Adipose tissue (tissue), 3 donors: ENCODE measurements at regions not wholly inside any gene's neighbourhood (a gene's known extent, or its start where the extent isn't known, plus 50 kb on each side); places are given as distances from the start of the nearest gene placed in this dataset.

ENCODE experiments used
- H3K27ac ChIP-seq: one replicate; pipeline ENCODE4 v1.5.1; 2013; ENCODE audit warnings: low read depth, low read length
- WGBS, 3 donors: extraction: QIAGEN DNeasy Blood & Tissue Kit; methylation state at CpG; one replicate each; pipeline ENCODE4 v1.1.7; 2013; 5-methylcytosine and 5-hydroxymethylcytosine counted together
- donor health status: healthy with polysubstance abuse.
- donor health status: Bipolar disorder and iron deficiency.
- donor health status: healthy.

- WGBS, 3 donors = 38 to 87% (median 50%) methylated on average over 15 of the region's 15 CpGs
- H3K27ac ChIP-seq = no peak overlapping the region
These were observed 175.7 kb upstream of the HAAO start for GRCh38 chr2:42967959-42968674.

- 89 to 95% (median 93%) methylated on average over 5 of the region's 5 CpGs for WGBS, 3 donors
- H3K27ac ChIP-seq = no peak overlapping the region
These were observed 173.5 kb upstream of the HAAO start for GRCh38 chr2:42965910-42966309.

- 65 to 88% (median 67%) methylated on average over 4 of the region's 4 CpGs for WGBS, 3 donors
These were observed 172.8 kb upstream of the HAAO start for GRCh38 chr2:42965196-42965595.

GRCh38 chr2:42964439-42965083 is 172.2 kb upstream of the HAAO start:
- 27 to 74% (median 47%) methylated on average over 6 of the region's 6 CpGs for WGBS, 3 donors
- H3K27ac ChIP-seq = peak overlapping the region; percentile 6

More at GRCh38 chr2:42965196-42965595, 172.8 kb upstream of the HAAO start:
- H3K27ac ChIP-seq = no peak overlapping the region

- WGBS, 3 donors = 85 to 93% (median 92%) methylated on average over 7 to 9 of the region's 9 CpGs
- H3K27ac ChIP-seq = no peak overlapping the region
These were observed 171.2 kb upstream of the HAAO start for GRCh38 chr2:42963452-42964068.

- 8 to 61% (median 18%) methylated on average over 12 of the region's 12 CpGs for WGBS, 3 donors
- peak overlapping the region; percentile 21 for H3K27ac ChIP-seq
These were observed 170.1 kb upstream of the HAAO start for GRCh38 chr2:42962508-42962953.

- H3K27ac ChIP-seq = peak overlapping the region; percentile 21
- 22 to 62% (median 24%) methylated on average over 7 of the region's 7 CpGs for WGBS, 3 donors
These were observed 169.6 kb upstream of the HAAO start for GRCh38 chr2:42961961-42962360.

- H3K27ac ChIP-seq = peak overlapping the region; percentile 21
- WGBS, 3 donors = 8 to 67% (median 10%) methylated on average over 15 of the region's 15 CpGs
These were observed 169.0 kb upstream of the HAAO start for GRCh38 chr2:42961385-42961811.

- 48 to 73% (median 65%) methylated on average over 6 of the region's 6 CpGs for WGBS, 3 donors
- H3K27ac ChIP-seq = no peak overlapping the region
These were observed 168.4 kb upstream of the HAAO start for GRCh38 chr2:42960842-42961180.

GRCh38 chr2:42960002-42960841 is 167.8 kb upstream of the HAAO start:
- 51 to 69% (median 59%) methylated on average over 9 to 10 of the region's 10 CpGs for WGBS, 3 donors
- H3K27ac ChIP-seq = no peak overlapping the region

GRCh38 chr2:42959234-42960001 is 167.0 kb upstream of the HAAO start:
- WGBS, 3 donors = 11 to 55% (median 13%) methylated on average over 8 of the region's 8 CpGs
- no peak overlapping the region for H3K27ac ChIP-seq

GRCh38 chr2:42958741-42959233 is 166.4 kb upstream of the HAAO start:
- 82 to 90% (median 88%) methylated on average over 10 of the region's 10 CpGs for WGBS, 3 donors
- H3K27ac ChIP-seq = no peak overlapping the region

- WGBS, 3 donors = 89 to 98% (median 94%) methylated on average over 5 of the region's 5 CpGs
- H3K27ac ChIP-seq = no peak overlapping the region
These were observed 165.5 kb upstream of the HAAO start for GRCh38 chr2:42957861-42958301.

GRCh38 chr2:42957109-42957860 is 164.9 kb upstream of the HAAO start:
- WGBS, 3 donors = 74 to 85% (median 79%) methylated on average over 11 of the region's 11 CpGs
- no peak overlapping the region for H3K27ac ChIP-seq

- no peak overlapping the region for H3K27ac ChIP-seq
- WGBS, 3 donors = 61 to 81% (median 66%) methylated on average over 13 of the region's 13 CpGs
These were observed 162.0 kb upstream of the HAAO start for GRCh38 chr2:42954227-42954962.

- no peak overlapping the region for H3K27ac ChIP-seq
- WGBS, 3 donors = 69 to 83% (median 78%) methylated on average over 7 of the region's 7 CpGs
These were observed 160.8 kb upstream of the HAAO start for GRCh38 chr2:42953216-42953615.
